ENCODE measurements at regions not wholly inside any gene's neighbourhood (a gene's known extent, or its start where the extent isn't known, plus 50 kb on each side); places are given as distances from the start of the nearest gene placed in this dataset.

GRCh38 chr2:191601060-191601459, 76.9 kb upstream of the NABP1 start:
- TF ChIP-seq CTCF (conservative IDR thresholded peaks at IDR 0.05 in 1 of 2, IDR thresholded peaks at IDR 0.05 in 1 of 2; ENCODE audit: extremely low read depth in 1 of 2, insufficient read depth in 1 of 2, low read depth in 1 of 2, low read length in 2 of 2) (no peak), EZH2 (IDR thresholded peaks at IDR 0.05; ENCODE audit: borderline replicate concordance, low read length) (no peak)
